Superior temporal gyrus (tissue), 1 donor: ENCODE measurements at regions not wholly inside any gene's neighbourhood (a gene's known extent, or its start where the extent isn't known, plus 50 kb on each side); places are given as distances from the start of the nearest gene placed in this dataset.

Experiments
- DNase-seq: peaks from one replicate; pipeline ENCODE4 v3.0.0-alpha.2; 2016; ENCODE audit errors: extremely low spot score

- DNase-seq: no peak
Observed at GRCh38 chr6:26149240-26149639, 62.0 kb downstream of the HFE start.

- DNase-seq: no peak
Observed at GRCh38 chr6:26152226-26153101, 65.2 kb downstream of the HFE start.

DNA sequence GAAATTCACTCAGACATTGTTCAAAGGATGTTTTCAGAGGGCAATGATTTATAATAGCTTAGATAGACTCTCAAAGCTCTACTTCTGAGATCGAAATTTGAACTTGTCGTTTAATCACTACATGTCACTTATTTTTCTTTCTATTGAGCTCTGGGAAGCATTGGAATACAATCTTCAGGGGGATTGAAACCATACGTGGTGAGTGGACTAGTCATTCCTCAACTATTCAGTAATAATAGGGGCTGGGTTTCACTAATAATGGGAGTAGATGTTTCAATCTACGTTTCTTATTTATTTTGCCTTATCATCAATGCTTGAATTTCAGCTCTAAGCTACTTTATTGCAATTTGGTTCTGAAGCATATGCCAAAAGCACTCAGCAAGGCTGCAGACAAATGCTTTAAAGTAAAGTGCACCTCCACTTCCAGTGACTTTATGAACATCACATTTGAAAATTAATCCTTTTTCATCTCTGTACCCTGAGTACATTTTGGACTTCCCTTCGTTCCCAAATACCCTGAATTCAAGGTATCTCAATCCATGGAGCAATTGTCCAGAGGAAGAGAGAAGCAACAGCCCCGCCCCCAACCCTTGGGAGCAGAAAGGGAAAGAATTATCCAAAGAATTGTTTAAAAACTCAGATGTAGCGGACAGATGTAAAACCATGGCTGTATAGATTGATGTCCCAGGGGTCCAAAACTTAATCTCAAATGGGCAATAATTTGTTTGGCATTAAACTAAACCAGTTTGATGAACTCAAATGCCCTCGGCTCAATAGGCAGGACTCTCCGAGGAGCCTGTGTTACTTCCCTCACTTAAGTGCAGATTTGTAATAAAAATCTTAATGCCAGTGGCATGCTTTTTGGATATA lies 68.1 kb downstream of the HFE start:
- peak; percentile 83 for DNase-seq

GRCh38 chr6:26156105-26156849 lies 69.0 kb downstream of the HFE start:
- peak; percentile 94 for DNase-seq

DNA sequence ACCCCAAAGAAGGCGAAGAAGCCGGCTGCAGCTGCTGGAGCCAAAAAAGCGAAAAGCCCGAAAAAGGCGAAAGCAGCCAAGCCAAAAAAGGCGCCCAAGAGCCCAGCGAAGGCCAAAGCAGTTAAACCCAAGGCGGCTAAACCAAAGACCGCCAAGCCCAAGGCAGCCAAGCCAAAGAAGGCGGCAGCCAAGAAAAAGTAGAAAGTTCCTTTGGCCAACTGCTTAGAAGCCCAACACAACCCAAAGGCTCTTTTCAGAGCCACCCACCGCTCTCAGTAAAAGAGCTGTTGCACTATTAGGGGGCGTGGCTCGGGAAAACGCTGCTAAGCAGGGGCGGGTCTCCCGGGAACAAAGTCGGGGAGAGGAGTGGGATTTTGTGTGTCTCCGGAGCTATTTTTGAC lies 69.6 kb downstream of the HFE start:
- peak; percentile 62 for DNase-seq

DNA sequence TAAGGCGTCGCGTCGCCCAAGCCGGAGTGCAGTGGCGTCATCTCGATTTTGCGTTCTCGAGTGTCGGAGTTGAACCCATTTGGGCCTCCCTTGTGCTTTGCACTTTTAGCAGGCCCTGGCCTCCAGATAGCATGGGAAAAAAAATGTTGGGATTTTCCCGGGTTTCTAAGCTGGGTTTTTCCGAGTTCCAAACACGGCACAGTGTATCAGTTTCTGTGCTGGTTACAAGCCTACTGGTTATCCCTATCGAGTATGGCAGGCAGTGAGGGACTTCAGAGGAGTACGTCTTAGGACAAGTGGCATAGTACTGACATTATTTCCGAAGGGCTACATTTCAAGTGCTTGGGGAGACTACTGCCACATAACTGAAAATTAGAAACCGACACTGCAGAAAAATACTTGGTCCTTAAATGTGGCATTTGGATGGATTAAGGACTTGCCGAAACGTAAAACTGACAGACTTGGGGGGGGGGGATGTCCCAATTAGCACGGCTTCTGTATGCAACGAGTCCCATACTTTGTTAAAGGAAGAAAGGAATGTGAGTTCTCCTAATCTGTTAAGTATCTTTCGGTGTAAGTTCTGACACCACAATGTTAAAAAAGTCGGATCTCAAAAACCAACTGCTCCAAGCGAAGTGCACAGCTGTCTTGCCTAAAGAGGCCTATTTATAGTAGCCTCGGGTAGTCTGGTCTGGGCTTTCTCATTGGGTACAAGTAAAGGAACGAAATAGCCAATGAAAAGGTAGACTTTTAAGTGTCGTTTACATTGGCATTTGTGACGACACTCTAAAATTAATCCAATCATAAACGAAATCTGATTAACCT lies 70.2 kb downstream of the HFE start:
- peak; percentile 100 for DNase-seq

DNA sequence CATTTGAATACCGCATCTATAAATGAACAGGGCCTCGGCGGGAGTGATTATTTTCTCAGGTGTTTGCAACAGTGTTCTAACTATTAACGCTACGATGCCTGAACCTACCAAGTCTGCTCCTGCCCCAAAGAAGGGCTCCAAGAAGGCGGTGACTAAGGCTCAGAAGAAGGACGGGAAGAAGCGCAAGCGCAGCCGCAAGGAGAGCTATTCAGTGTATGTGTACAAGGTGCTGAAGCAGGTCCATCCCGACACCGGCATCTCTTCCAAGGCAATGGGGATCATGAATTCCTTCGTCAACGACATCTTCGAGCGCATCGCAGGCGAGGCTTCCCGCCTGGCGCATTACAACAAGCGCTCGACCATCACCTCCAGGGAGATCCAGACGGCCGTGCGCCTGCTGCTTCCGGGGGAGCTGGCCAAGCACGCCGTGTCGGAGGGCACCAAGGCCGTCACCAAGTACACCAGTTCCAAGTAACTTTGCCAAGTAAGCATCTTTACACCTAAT lies 70.9 kb downstream of the HFE start:
- no peak for DNase-seq

DNA sequence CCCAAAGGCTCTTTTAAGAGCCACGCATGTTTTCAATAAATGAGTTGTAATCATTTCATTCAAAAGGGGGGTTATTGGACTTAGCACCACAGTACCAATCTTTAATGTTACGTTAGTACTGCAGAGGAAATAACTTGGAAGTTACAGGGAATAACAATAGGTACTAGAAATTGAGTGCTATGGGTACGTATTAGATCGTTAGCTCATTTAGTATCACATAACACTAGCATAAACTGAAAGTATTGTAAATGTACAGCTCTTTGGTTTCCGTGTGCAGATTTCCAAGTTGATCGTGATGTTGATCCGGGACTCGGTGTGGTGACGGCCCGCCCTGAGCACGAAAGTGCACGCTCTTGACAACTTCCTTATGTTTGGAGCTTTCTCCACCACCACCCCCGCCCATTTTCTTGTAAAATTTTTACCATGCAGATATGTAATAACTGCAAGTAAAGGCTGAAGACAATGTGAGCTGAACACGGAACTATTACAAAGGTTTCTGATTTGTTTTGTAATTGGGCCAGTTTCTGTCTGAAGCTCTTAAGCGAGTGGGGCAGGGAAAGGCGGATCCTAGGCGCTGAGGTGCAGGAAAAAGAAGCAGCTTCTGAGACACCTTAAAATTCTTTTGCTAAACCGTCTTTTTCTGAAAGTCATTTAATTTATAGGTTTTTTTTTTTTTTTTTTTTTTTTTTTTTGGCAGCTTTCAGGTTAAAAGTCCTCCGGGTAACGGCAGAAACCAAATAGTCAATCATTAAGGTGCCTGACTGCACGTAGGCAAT lies 71.5 kb downstream of the HFE start:
- DNase-seq: peak; percentile 72

DNA sequence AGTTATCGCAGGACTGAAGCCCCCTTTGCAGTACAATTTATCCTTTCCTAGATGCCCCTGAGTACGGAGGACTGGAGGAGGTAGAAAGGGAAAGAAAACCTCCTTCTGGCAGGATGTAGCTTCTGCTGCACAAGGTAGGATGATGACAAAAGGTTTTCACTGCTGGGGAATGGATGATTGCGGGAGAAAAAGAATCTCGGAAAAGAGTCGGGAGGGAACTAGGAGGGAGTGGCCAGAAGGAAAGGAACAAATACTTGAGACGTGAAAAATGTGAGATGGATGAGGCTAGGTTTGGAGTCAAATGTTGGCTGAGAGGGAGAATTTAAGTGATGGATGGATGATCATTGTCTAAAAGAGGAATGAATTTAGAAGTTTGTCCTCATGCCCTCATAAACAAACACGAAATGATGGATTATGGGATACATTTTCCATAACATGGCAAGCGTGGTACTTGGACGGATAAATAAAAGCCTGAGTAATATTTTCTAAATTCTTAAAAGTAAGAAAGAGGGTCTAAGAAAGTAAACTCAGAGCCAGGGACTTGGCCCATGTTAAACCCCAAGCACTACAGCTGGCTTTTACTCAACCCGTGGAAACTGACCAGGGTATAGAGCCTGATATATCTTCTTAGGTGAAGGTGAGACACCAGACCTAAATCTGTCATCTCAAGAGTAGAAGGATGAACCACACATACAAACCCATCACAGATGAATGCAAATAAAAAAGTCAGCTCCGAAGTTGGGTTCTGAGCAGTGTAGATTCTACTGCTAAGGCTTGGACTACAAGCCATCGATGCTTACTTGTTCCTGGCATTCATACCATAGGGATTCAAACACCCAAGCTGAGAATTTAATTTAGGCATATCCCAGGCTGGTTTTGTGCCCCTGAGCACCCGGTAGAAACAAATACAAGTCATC lies 72.4 kb downstream of the HFE start:
- DNase-seq: peak; percentile 40

- DNase-seq: no peak
Observed at GRCh38 chr6:26161322-26161721, 74.1 kb downstream of the HFE start.

- no peak for DNase-seq
Observed at GRCh38 chr6:26162399-26162798, 75.2 kb downstream of the HFE start.

DNA sequence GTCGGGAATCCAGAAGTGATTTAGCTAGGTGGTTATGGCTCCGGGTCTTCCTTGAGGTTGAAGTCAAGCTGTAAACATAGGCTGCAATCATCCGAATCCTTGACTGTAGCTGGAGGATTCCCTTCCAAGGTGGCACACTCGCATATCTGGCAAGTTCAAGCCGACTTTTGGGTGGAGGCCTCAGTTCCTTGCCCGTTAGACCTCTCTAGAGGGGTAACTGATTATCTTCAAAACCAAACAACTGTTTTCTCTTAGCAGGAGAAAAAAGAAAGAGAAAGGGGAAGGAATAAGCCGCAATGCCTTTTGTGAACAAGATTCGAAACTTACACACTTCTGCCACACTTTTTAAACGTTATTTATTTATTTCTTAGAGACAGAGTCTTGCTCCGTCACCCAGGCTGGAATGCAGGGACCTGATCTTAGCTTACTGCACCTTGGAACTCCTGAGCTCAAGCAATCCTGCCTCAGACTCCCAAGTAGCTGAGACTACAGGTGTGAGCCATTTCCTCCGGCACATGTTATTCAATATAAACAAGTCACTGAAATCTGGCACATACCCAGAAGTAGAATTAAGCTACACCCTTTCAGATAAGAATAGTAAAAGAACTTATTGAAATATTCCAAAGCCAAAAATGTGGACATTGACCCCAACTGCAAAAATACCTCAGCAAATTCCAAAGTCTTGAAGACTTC lies 76.3 kb downstream of the HFE start:
- no peak for DNase-seq

GRCh38 chr6:26164120-26164505 lies 76.9 kb downstream of the HFE start:
- DNase-seq: no peak

DNA sequence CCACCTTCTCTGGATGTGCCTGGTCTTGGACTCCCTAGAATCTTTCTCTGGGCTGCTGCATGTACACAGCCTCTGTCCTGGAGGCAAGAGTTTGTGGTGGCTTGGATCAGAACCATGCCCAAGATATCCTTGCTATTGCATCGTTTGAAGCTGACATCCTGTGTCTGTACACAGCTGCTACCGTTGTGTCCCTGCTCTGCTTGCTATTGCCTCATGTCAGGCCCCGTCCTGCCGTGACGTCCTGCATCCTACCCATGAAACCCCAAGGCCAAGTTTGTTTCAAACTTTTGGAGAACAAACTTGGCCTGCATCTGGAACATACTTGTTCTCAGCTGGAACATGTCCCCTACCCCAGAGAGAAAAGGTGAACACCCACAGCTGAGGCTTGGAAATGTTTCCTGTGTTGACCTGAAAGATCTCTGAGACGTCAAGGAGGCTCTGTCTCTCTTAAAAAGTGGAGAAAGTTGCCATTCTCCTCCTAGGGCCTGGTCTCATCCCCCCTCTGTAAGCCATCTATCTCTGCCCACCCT lies 78.1 kb downstream of the HFE start:
- DNase-seq: no peak

DNA sequence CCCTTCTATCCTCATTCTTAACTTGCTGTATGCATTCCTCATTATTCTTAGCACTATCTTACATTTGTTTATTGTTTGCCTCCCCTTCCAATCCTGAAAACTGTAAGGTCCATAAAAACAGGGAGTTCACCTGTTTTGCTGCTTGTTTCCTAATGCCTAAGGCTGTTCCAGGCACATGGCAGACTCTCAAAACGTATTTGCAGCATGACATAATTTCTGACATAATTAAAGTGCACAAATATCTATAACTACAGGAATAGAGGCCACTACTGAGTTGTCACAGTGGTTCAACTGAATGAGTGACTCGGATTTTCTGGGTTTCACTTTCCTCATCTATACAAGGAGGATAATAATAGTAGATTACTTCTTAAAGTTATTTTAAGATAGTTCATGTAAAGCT lies 83.0 kb downstream of the HFE start:
- DNase-seq: no peak

- no peak for DNase-seq
Observed at GRCh38 chr6:26170951-26171841, 84.0 kb downstream of the HFE start.

GRCh38 chr6:26172608-26172968 lies 85.4 kb downstream of the HFE start:
- DNase-seq: peak; percentile 73

DNA sequence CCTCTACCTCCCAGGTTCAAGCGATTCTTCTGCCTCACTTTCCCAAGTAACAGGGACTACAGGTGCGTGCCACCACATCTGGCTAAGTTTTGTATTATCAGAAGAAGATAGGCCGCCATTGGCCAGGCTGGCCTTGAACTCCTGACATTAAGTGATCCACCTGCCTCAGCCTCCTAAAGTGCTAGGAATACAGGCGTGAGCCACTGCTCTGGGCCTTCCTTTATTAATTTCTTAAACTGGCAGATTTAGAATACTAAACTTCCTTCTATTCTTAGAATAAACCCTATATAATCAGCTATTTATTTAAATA lies 86.6 kb downstream of the HFE start:
- DNase-seq: no peak
